Heart right ventricle (tissue), 16 donors: ENCODE measurements at regions not wholly inside any gene's neighbourhood (a gene's known extent, or its start where the extent isn't known, plus 50 kb on each side); places are given as distances from the start of the nearest gene placed in this dataset.

Source experiments
- ATAC-seq, 8 donors: fragments of 200-7000 bp; cut with Tn5 transposase; one replicate each; pipeline ENCODE4 v1.9.1; 2020; ENCODE audit warnings: mild to moderate bottlenecking in 8 of 8, moderate library complexity in 8 of 8, moderate number of reproducible peaks in 1 of 8
- DNase-seq, 2 donors: peaks; one replicate each; pipeline ENCODE4 v3.0.0-alpha.2; 2020
- H3K27ac ChIP-seq, 10 donors: fragments of 200-600 bp; sonication (generic) in 2 of 10; one replicate each; pipeline versions ENCODE4 v1.5.0 to v1.8.0; 2020 to 2022; ENCODE audit warnings: mild to moderate bottlenecking in 3 of 10
- H3K27me3 ChIP-seq, 7 donors: fragments of 200-600 bp; one replicate each; pipeline ENCODE4 v1.8.0; 2021 to 2022; ENCODE audit warnings: mild to moderate bottlenecking in 2 of 7
- H3K36me3 ChIP-seq, 9 donors: fragments of 200-600 bp; sonication (generic) in 1 of 9; one replicate each; pipeline versions ENCODE4 v1.5.0 to v1.8.0; 2020 to 2022; ENCODE audit warnings: mild to moderate bottlenecking in 2 of 9
- H3K4me1 ChIP-seq, 9 donors: fragments of 200-600 bp; sonication (generic) in 1 of 9; one replicate each; pipeline versions ENCODE4 v1.5.0 to v1.8.0; 2020 to 2022; ENCODE audit warnings: mild to moderate bottlenecking in 4 of 9
- H3K4me3 ChIP-seq, 10 donors: fragments of 200-600 bp; sonication (generic) in 2 of 10; one replicate each; pipeline versions ENCODE4 v1.5.0 to v1.8.0; 2020 to 2022; ENCODE audit warnings: mild to moderate bottlenecking in 7 of 10, moderate library complexity in 2 of 10
- H3K9me3 ChIP-seq, 11 donors: fragments of 200-600 bp in 10 of 11; sonication (generic) in 2 of 11; one replicate each; pipeline versions ENCODE4 v1.5.0 to v1.8.0; 2013 to 2022; ENCODE audit warnings: mild to moderate bottlenecking in 2 of 11, control low read depth in 1 of 11, moderate library complexity in 1 of 11
- CTCF ChIP-seq, 9 donors: fragments of 200-600 bp; sonication (generic) in 2 of 9; IDR thresholded peaks; one replicate each; pipeline versions ENCODE4 v1.5.0 to v1.8.0; 2021 to 2022; ENCODE audit warnings: antibody characterized with exemption in 9 of 9, mild to moderate bottlenecking in 5 of 9, moderate library complexity in 1 of 9
- WGBS, 2 donors: extraction: QIAGEN DNeasy Blood & Tissue Kit; methylation state at CpG; one replicate each; pipeline ENCODE4 v1.1.7; 2013; ENCODE audit warnings: inconsistent platforms in 1 of 2; 5-methylcytosine and 5-hydroxymethylcytosine counted together
- intact Hi-C, 10 donors: fragments of 100-400 bp; cut with DNase I; formaldehyde crosslinking; loops; one replicate each; pipeline versions ENCODE4 v1.11.1 to v1.14.2; 2022
- donor health status: Arrhythmogenic right ventricular cardiomyopathy.
- donor health status: ischemic (EF 13 %, LVEDD 7.1; RV severe dilation, severe dysfunction).
- donor health status: healthy with polysubstance abuse.
- donor health status: DM: no; HTN: yes; CAD: no.
- donor health status: DM: no; HTN: no; CAD: no.
- donor health status: ischemic (EF 25% LVEDD 6.9; RV normal size, moderate dysfunction).
- donor health status: ischemic (EF 25% LVEDD 5.7; RV mildly dilated, moderate dysfunction).
- donor health status: healthy.
- donor health status: DM: yes; HTN: yes; CAD: no.
- donor health status: Ischemic cardiomyopathy.
- donor health status: ischemic (EF 35%, LVEDD 5.7; RV mildly dilated, moderate dysfunction).
- donor health status: nonischemic (EF 11% LVEDD 7.7; RV severe dilation, severe dysfunction).
- donor health status: DM: yes; HTN: yes; CAD: no.
- donor health status: PGD.
- donor health status: ischemic (EF 29% LVEDD 5.4; RV normal size, mild dysfunction).
- donor health status: nonischemic (EF 23%, LVEDD 6.1; RV moderate dilation, normal function).

GRCh38 chr10:21247592-21247991 is 277.9 kb downstream of the SKIDA1 start:
- Histone ChIP-seq H3K27ac (no peak overlapping the region), H3K36me3 (peaks cover 0 to 3% (median 0%) of the 10 kb centered on the region in 9 donors), H3K4me3 (no peak overlapping the region), H3K27me3 (no peaks in the 10 kb centered on the region), H3K9me3 (no peaks in the 10 kb centered on the region), H3K4me1 (no peaks in the 10 kb centered on the region)
- no peak for TF ChIP-seq CTCF (IDR thresholded peaks at IDR 0.05)
- intact Hi-C loops = no loop called here
- 86 to 89% methylated on average over 1 of the region's 1 CpG for WGBS, 2 donors
- ATAC-seq (no peak), DNase-seq (no peak)

GRCh38 chr10:21246178-21246577 is 279.3 kb downstream of the SKIDA1 start:
- Histone ChIP-seq H3K27me3 (no peaks in the 10 kb centered on the region), H3K4me1 (peaks cover 0 to 2% (median 0%) of the 10 kb centered on the region in 9 donors), H3K4me3 (no peak overlapping the region), H3K36me3 (no peaks in the 10 kb centered on the region), H3K9me3 (no peaks in the 10 kb centered on the region), H3K27ac (no peak overlapping the region)
- 94 to 96% methylated on average over 5 of the region's 5 CpGs for WGBS, 2 donors
- no peak for ATAC-seq
- TF ChIP-seq CTCF (IDR thresholded peaks at IDR 0.05) = no peak
- intact Hi-C loops = no loop called here
- no peak for DNase-seq

GRCh38 chr10:21243748-21244257 is 281.7 kb downstream of the SKIDA1 start:
- DNase-seq (no peak), ATAC-seq (no peak)
- no peaks in the 10 kb centered on the region for H3K36me3 ChIP-seq
- no peaks in the 10 kb centered on the region for H3K9me3 ChIP-seq
- no peak overlapping the region for H3K4me3 ChIP-seq
- no peak for TF ChIP-seq CTCF (IDR thresholded peaks at IDR 0.05)
- WGBS, 2 donors = 89 to 91% methylated on average over 8 of the region's 8 CpGs
- H3K4me1 ChIP-seq = peaks cover 0 to 5% (median 0%) of the 10 kb centered on the region in 9 donors
- no peak overlapping the region for H3K27ac ChIP-seq
- intact Hi-C loops = no loop called here
- H3K27me3 ChIP-seq = no peaks in the 10 kb centered on the region

GRCh38 chr10:21242915-21243314 is 282.6 kb downstream of the SKIDA1 start:
- intact Hi-C loops = no loop called here

More at GRCh38 chr10:21242915-21243314, 282.6 kb downstream of the SKIDA1 start:
- no peak for TF ChIP-seq CTCF (IDR thresholded peaks at IDR 0.05)
- Histone ChIP-seq H3K36me3 (no peaks in the 10 kb centered on the region), H3K4me1 (peaks cover 0 to 5% (median 0%) of the 10 kb centered on the region in 9 donors), H3K27me3 (no peaks in the 10 kb centered on the region), H3K9me3 (no peaks in the 10 kb centered on the region), H3K4me3 (no peak overlapping the region), H3K27ac (no peak overlapping the region)
- no peak for DNase-seq
- ATAC-seq = no peak
- WGBS, 2 donors = 90 to 93% methylated on average over 3 of the region's 3 CpGs
